Neural crest cell (in vitro differentiated cells): ENCODE measurements at regions not wholly inside any gene's neighbourhood (a gene's known extent, or its start where the extent isn't known, plus 50 kb on each side); places are given as distances from the start of the nearest gene placed in this dataset.

Experiments
- DNase-seq: peaks from one replicate; pipeline ENCODE4 v3.0.0; 2021; ENCODE audit warnings: low read depth, mixed read lengths, low spot score
- H3K27ac Mint-ChIP-seq: one replicate; pipeline ENCODE4 v1.8.0; 2021; ENCODE audit warnings: mild to moderate bottlenecking, mixed read lengths; ENCODE audit not compliant: unreplicated experiment
- H3K27me3 Mint-ChIP-seq: 2 replicates; pipeline ENCODE4 v1.8.0; 2021; ENCODE audit warnings: low read depth, mild to moderate bottlenecking, mixed read lengths
- H3K36me3 Mint-ChIP-seq: 2 replicates; pipeline ENCODE4 v1.8.0; 2021; ENCODE audit warnings: low read depth, mild to moderate bottlenecking, mixed read lengths
- H3K4me1 Mint-ChIP-seq: 2 replicates; pipeline ENCODE4 v1.8.0; 2021; ENCODE audit warnings: mixed read lengths
- H3K4me3 Mint-ChIP-seq: one replicate; pipeline ENCODE4 v1.8.0; 2021; ENCODE audit warnings: mild to moderate bottlenecking, mixed read lengths
- H3K9me3 Mint-ChIP-seq: 2 replicates; pipeline ENCODE4 v1.8.0; 2021; ENCODE audit warnings: mixed read lengths
- TF ChIP-seq, protein P1 (sequence below): fragments of 200-600 bp; sonication (generic); conservative IDR thresholded peaks from 2 replicates; pipeline ENCODE4 v1.5.0; 2021; ENCODE audit warnings: antibody characterized with exemption, mild to moderate bottlenecking

DNA sequence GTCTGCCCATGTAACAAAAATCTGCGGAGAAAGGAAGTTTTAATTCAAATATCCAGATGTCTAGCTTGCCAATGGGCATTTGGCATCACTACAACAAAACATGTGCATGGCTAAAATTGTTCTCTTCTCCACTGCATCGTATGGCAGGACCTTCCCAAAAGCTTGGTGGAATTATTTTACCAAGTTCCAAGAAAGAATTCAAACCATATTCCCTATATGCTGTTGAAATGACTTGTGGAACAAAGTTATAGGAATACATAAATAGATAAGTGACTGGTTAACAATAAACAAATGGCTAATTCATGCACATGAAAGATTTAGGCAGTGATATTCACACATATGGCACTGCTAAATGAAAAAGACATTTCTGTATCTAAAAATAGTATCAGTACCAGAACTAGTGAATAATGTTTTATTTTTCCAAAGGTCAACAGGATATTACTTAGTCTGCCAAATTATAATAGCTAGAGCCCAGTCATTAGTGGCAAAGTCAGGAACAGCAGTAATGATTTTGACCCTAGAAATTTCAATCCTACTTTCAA lies 425.4 kb upstream of the VRK2 start:
- Mint-ChIP-seq H3K36me3 (no peaks in the 10 kb centered on the region), H3K9me3 (no peaks in the 10 kb centered on the region), H3K4me3 (no peak overlapping the region), H3K27me3 (no peaks in the 10 kb centered on the region), H3K4me1 (peaks cover 6% of the 10 kb centered on the region), H3K27ac (no peak overlapping the region)
- DNase-seq, result no peak
- TF ChIP-seq, protein P1, sequence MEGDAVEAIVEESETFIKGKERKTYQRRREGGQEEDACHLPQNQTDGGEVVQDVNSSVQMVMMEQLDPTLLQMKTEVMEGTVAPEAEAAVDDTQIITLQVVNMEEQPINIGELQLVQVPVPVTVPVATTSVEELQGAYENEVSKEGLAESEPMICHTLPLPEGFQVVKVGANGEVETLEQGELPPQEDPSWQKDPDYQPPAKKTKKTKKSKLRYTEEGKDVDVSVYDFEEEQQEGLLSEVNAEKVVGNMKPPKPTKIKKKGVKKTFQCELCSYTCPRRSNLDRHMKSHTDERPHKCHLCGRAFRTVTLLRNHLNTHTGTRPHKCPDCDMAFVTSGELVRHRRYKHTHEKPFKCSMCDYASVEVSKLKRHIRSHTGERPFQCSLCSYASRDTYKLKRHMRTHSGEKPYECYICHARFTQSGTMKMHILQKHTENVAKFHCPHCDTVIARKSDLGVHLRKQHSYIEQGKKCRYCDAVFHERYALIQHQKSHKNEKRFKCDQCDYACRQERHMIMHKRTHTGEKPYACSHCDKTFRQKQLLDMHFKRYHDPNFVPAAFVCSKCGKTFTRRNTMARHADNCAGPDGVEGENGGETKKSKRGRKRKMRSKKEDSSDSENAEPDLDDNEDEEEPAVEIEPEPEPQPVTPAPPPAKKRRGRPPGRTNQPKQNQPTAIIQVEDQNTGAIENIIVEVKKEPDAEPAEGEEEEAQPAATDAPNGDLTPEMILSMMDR, result no peak

DNA sequence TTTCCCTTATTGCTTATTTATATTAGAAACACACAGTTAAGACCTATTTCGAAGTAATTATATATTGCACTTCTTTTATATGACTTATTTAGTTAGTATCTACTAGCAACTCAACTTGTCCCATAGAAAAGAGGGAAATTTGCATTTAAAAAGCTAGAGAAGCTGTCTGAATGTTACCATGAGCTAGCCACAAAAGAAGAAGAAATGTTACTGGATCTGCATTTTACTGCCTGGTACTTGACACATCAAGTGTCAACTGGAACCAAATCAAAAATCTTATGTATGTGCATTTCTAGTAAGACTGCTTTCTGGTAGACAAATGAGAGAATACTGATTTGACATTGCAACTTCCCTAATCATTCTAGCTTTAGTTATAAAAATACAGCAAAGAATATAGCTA lies 424.6 kb upstream of the VRK2 start:
- Mint-ChIP-seq H3K4me1 (peaks cover 6% of the 10 kb centered on the region), H3K27ac (no peak overlapping the region), H3K9me3 (no peaks in the 10 kb centered on the region), H3K36me3 (no peaks in the 10 kb centered on the region), H3K27me3 (no peaks in the 10 kb centered on the region), H3K4me3 (no peak overlapping the region)
- no peak for DNase-seq
- TF ChIP-seq, protein P1, result no peak

DNA sequence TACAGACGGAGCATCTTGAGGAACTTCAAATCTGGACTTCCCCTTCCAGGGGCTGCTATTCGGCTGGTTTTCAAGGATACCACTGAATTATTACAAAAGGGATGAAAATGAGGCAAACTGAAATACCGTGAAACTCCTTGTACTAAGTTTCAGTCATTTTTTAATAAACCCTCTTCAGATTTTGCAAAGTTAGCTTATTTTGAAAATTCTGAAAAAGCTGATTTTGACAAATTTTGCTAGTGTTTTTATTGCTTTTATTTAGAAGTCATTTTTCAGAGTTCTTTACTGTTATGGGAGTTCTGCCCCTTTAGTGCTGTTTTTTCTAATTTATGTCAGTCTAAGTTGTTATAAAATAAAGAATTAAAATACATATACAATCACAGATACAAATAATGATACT lies 390.4 kb upstream of the VRK2 start:
- Mint-ChIP-seq H3K36me3 (peaks cover 6% of the 10 kb centered on the region), H3K9me3 (peaks cover 9% of the 10 kb centered on the region), H3K27me3 (no peaks in the 10 kb centered on the region), H3K4me1 (no peaks in the 10 kb centered on the region), H3K27ac (no peak overlapping the region), H3K4me3 (no peak overlapping the region)
- DNase-seq, result no peak
- TF ChIP-seq, protein P1, result no peak

DNA sequence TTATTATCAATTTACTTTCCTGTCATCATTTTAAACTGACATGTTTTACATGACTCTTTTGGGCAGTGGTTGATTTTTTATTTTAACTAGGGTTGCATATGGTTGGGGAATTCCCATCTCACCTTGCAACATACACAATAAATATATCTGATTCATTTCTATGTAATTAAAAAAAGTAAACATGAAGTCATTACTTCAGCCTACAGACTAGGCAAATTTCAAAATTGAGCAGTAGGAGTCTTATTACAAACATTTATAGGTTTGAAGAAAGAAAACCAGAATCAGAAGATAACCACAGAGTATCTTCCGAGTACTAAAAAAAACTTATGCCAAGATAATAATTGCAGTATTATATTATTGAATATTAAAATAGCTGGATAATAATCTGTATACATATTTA lies 377.0 kb upstream of the VRK2 start:
- TF ChIP-seq, protein P1, result no peak
- no peak overlapping the region for H3K4me3 Mint-ChIP-seq
- H3K27me3 Mint-ChIP-seq, result no peaks in the 10 kb centered on the region
- no peaks in the 10 kb centered on the region for H3K4me1 Mint-ChIP-seq
- no peak for DNase-seq
- no peak overlapping the region for H3K27ac Mint-ChIP-seq
- H3K9me3 Mint-ChIP-seq, result no peaks in the 10 kb centered on the region
- no peaks in the 10 kb centered on the region for H3K36me3 Mint-ChIP-seq

DNA sequence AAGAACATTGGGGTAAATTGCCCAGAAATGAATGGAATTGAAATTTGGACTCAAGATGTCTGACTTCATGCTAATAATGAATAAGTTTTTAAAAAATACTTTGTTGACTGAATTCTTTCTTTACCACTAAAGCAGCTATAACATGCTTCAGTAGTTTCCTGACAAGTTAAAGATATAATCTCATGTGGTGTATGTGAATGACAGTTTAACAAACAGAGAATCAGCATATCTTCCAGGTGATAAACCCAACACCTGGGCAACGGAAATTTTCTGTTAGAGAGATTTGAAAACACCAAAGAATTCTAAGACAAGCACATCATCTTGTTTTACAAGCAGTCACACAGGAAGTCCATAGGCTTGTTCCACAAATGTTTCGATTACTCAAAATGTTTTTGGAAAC lies 372.6 kb upstream of the VRK2 start:
- DNase-seq, result no peak
- H3K4me3 Mint-ChIP-seq, result no peak overlapping the region
- TF ChIP-seq, protein P1, result no peak
- no peak overlapping the region for H3K27ac Mint-ChIP-seq
- H3K9me3 Mint-ChIP-seq, result no peaks in the 10 kb centered on the region
- H3K36me3 Mint-ChIP-seq, result no peaks in the 10 kb centered on the region
- no peaks in the 10 kb centered on the region for H3K27me3 Mint-ChIP-seq
- H3K4me1 Mint-ChIP-seq, result no peaks in the 10 kb centered on the region

DNA sequence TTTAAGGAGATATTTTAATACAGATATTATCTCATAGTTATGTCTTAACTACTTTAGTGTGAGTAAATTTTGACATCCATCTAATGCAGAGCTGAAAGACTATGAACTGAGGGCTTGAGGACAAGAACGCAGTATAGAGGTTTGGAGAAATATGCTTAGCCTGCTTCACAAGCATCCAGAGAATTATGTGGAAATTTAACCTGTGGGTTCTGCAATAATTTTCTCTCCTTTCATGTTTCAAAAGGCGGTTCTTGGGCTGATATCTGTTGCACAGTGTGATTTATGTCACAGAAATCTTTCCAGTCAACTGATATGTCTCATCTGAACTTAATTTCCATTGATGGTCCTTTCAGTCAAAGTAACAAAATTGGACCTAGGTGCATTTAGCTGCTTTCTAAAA lies 371.9 kb upstream of the VRK2 start:
- no peaks in the 10 kb centered on the region for H3K36me3 Mint-ChIP-seq
- no peak overlapping the region for H3K4me3 Mint-ChIP-seq
- TF ChIP-seq, protein P1, result no peak
- no peaks in the 10 kb centered on the region for H3K9me3 Mint-ChIP-seq
- H3K4me1 Mint-ChIP-seq, result no peaks in the 10 kb centered on the region
- no peaks in the 10 kb centered on the region for H3K27me3 Mint-ChIP-seq
- no peak overlapping the region for H3K27ac Mint-ChIP-seq
- no peak for DNase-seq
